IPS-NIHi7 (cell line): ENCODE measurements at regions not wholly inside any gene's neighbourhood (a gene's known extent, or its start where the extent isn't known, plus 50 kb on each side); places are given as distances from the start of the nearest gene placed in this dataset.
A peak's percentile ranks its signal among the peaks of the same experiment; 100 is the strongest.
"Not testable (repeated sequence)": the region's sequence is repeated elsewhere in the genome, so short reads cannot be mapped to it uniquely, and the experiment has no call there.

Source experiments
- DNase-seq: peaks from one replicate; pipeline ENCODE4 v3.0.0; 2012; ENCODE audit warnings: mixed read lengths; ENCODE audit errors: extremely low spot score

DNA sequence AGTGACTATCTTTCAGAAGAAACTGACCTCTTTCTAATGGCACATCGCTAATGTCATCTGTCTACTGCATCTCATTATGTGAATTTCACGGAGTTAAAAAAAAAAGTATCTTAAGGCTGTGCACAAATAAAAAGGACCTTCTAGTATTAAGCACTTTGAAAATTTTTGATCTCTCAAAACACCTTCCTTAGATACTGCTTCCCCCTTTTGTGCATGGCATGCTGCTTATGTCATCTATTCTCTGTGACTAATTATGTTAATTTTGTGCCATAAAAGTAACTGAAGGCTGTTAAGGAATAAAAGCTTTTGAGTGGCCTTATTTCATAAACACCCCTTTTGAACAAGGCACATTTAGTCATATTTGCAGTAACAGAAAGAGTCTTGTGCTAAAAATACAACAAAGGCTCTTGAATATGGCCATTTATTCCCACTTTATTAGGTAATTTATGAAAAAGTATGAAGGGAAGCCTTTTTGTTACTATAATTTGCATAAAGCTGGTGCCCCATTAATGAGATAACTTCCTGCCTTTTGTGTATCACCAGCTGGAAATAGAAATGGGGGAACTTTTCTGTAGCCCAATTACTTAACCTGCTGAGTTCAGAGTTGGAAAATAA, 1412.0 kb upstream of the ZEB2 start:
- no peak for DNase-seq

DNA sequence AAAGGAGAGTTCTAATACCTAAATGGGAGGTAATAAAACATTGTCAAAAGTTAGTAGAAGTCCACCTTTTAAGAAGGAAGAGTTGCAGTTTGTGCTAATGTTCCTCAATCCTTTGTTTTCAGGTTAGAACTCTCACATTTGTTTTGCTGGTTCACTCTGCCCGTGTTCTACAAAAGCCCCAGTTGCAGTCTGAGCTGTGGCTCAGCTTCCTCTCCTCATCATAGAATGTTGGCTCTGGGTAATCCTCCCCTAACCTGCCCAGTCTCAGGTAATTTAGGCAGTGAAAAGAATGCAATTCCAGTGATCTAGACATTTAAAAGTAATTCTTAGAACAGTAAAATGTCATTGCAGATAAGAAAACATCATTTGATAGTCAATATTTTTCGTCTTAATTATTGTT, 1410.4 kb upstream of the ZEB2 start:
- no peak for DNase-seq

DNA sequence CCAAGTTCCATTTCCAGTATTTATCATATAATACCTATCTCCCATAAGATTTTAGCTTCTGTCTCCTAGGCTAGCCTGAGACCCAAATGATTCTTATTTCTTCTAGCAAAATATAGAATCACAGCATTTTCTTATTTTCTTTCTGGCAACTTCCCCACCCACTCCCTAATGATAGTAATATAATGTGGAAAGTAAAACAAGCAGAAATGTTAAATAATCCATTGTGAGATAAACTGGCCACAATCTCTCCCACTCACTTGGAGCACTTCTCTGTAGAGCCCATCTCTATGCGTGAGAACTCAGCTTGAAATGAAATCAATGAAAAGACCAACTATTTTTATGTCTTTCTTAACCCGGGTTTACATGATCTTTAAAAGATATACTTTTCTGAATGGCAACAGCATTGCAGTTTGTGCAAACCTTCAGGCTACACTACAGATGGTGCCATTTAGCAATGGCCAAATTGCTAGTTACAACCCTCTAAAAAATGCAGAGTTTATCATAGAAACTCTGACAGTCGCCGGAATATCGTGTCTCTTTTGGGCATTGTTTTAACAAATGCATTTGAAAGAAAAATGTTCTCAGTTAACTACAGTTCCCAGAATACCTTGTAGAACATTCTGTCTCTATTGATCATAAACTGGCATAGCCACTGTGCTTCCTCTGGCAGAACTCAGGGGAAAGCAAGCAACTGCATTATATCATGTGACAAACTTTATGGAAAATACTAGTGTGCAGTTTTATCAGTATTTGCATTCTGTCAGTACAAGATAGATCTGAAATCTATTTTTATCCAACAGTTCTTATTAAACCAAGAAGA, 1407.4 kb upstream of the ZEB2 start:
- no peak for DNase-seq

DNA sequence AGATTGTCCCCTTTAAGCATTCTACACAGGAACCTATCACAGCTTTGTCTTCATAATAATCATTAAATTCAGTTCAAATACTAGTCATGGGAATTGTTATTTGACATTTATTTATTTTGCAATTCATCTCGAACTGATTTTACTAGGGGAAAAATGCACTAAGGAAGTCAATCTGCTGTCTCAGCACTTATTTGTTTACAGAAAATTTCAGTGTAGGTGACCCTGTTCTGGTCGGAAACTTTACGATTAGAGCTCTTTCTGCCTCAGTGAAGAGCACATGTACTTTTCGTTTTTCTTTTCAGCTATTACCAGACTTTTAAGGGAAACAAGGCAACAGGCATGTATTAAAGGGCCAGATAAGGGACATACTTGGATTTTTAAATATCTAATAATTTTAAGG, 1405.7 kb upstream of the ZEB2 start:
- no peak for DNase-seq

DNA sequence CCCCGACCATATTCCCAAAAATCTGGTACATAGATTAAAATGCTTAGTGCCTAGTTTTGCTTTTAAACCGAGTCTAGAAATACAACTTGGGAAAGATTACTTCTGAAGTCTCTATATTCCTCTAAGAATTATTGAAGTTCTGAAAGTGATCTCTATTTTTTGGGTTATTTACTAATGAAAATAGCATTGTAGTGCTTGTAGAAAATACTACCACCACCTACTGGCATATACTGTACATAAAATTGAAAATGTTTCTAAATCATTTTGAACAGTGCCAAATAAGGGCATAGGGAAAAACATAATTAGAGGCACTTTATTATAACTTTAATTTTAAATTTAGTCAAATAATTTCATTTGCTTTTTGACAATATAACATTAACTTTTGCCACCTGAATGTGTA, 1399.6 kb upstream of the ZEB2 start:
- no peak for DNase-seq

DNA sequence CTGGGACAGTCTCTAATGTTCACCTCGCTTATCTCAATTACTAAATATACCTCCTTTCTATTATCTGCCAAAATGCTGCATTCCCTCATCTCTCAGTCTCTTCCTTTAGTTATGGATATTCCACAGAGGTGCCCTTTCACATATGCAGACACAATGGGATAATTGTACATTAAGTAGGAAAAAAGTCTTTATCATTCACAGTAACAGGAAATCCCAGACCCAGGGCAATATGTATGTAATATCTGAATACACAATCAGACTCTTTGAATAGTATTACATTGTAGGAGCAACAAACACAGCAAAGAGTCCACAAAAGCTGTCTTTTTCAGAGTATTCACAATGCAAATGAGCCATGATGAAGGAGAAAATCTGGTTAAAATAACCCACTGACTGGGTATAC, 1399.0 kb upstream of the ZEB2 start:
- no peak for DNase-seq

DNA sequence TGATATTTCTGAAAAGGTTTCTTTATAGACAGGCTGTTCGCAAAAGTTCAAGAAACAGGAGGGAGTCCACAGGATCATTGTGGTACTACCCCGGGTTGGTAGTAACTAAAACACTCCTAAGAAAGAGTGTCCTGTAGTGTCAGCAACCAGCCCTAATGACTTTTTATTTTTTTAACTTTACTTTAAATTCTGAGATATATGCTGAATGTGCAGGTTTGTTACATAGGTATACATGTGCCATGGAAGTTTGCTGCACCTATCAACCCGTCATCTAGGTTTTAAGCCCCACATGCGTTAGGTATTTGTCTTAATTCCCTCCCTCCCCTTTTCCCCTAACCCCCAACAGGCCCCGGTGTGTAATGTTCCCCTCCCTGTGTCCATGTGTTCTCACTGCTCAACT, 1396.9 kb upstream of the ZEB2 start:
- no peak for DNase-seq

DNA sequence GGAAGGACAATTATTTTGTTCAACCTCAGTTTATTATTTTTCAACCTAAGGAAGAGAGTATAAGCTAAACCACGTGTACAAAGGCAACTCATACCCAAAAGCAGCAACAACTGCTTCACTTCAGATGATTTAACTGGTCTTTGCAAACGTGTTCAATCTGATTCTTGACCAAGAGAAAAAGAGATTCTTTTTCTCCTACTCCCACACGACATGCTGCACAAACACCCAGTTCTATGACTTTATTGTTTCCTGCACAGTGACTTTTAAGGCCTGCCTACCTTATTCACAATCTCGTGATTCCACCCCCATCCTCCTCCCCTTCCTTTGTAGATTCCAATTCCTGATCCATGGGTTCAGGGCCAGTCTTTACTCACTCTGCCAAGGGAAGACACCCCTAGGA, 1394.8 kb upstream of the ZEB2 start:
- DNase-seq: no peak

DNA sequence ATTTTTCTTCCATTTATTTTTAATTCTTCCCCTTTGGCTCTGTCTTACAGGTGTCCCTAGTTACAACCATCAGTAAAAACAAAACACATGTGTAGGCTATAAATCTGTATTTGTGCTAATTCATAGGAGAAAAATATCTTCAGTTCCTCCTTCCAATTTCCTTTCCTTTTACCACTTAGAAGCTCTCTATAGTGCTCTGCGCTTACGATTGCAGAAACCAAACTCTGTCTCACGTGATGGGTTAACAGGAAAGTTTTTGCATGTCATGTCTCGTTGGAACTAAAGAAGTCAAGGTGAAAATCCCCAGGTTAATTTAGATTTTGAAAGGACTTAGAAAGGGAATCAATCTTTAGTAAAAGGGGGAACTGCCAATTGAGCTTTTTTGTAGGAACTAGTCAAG, 1390.5 kb upstream of the ZEB2 start:
- no peak for DNase-seq

DNA sequence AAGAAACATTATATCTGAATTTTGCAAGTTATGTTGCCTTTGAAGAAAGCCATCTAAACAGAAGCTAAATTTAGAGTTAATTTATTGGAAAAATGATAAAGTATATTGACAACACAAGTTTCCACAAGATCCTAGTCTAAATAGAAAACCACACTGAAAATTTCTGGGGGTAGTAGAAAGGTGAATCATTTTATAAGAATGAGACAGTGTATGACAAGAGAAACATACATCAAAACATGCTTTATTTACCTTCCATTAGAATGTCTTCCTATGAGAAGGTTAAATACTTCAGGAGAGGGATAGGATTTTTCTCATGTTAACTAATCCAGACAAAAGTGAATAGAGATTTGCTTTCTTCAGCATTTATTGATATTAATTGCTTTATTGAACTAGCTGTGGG, 1389.8 kb upstream of the ZEB2 start:
- DNase-seq: no peak

DNA sequence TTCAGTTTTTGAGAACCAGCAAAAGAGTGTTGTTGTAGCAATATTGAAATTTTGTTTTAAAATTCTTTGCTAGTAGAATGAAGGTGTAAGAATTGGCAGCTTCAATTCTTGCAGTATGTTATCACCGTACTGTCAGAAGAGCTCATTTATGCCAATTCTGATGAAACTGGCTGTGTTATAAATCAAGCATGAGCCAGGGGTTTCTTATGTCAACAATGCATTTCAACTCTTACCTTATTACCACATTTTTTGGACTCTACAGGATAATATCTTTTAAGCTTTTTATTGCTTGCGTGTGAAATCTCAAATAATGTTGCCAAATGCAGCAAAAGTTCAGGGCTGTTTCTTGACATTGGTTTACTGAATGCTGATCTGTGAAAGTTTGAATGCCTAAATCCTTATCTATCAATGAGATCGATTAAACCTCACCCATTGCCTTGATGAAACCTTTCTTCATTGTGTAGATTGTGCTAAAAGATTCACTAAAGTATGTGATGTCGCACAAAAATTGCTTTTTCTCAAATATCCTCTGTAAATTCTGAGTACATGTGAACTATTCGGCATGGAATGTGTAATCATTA, 1389.3 kb upstream of the ZEB2 start:
- DNase-seq: no peak

DNA sequence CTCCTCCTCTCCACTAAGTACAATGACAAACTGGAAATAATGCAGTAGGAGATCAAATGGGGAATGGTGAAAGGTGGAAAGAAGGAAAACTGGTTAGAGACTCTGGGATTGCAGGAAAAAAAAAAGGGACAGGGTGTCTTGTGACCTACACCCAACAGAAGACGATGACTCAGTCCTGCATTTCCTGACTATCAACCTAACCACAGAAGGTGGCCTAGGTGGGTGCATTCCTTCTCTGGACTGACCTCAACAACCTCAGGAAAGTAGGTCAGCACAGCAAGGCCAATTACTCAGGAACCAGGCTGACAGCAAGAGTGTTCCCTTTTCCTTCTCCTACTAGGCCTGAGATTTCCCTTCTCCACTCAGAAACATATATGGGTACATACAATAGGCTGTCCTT, 1386.4 kb upstream of the ZEB2 start:
- peak; percentile 38 for DNase-seq

DNA sequence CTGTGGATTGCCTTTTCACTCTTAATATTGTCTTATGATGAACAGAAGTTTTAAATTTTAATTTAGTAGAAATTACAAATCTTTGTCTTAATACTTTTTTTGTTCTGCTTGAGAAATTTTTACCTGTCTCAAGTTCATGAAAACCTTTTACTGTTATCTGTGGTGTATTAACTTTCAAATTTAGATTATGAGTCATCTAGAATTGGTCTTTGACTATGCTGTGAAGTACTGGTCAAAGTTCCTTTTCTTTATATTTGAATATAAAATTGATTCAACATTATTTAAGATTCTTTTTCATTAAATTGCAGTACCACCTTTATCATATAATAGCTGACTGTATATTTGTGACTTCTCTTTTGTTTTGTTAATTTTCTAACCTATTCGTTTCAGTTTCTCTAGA, 1385.5 kb upstream of the ZEB2 start:
- DNase-seq: no peak

DNA sequence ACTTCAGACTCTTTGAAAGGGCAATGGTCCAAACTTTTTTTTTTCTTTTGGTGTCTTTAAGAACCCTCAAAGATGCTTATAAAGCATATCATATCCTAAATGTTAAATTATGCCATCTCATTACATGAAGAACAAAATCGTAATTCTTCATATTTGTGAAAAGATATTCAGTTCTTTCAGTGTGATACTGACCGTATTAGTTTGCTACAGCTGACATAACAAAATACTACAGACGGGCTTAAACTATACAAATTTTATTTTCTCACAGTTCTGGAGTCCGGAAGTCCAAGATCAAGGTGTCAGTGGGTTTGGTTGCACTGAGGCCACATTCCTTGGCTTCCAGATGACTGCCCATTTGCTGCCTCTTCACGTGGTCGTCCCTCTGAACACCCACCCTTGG, 1377.2 kb upstream of the ZEB2 start:
- no peak for DNase-seq

DNA sequence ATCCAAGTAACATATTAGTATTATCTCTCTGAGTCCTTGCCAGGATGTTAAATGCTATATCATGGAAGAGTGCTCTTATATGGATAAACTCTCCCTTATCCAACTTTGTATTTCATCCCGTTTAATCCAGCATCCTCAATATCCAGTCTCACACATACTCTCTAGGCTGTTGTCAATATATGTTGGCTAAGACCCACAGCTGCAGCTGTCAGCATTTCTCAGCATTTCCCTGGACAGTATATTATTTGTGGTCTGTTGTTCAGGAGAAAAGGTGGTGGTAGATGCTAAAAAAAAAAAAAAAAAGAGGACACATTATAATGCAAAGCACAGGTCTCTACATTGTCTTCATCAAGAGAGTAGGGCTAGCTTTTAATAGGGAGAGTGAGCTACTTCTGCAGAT, 1368.0 kb upstream of the ZEB2 start:
- DNase-seq: no peak

DNA sequence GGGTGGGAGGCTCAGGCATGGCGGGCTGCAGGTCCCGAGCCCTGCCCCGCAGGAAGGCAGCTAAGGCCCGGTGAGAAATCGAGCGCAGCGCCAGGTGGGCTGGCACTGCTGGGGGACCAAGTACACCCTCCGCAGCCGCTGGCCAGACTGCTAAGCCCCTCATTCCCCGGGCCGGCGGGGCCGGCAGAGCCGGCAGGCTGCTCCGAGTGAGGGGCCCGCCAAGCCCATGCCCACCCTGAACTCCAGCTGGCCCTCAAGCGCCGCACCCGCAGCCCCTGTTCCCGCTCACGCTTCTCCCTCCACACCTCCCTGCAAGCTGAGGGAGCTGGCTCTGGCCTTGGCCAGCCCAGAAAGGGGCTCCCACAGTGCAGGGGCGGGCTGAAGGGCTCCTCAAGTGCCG, 1361.1 kb upstream of the ZEB2 start:
- DNase-seq: not testable (repeated sequence)

DNA sequence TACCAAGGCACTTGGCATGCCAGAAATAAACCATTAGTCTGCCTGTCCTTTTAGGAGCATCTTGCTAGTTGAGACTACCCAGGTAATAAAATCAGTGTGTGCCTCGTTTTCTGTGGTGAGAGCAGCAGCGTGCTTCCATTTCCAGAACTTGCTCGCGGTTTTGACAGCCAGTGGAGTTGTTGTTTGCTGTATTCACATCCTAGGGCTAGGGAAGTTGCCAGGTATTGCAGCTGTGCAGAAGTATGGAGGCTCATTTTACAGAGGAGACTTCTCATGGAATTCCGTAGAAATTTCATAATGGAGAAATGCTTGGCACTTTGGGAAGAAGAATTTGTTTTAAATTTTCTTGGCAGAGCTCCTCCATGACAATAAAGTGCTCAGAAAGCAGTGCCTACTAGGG, 1355.1 kb upstream of the ZEB2 start:
- DNase-seq: no peak

DNA sequence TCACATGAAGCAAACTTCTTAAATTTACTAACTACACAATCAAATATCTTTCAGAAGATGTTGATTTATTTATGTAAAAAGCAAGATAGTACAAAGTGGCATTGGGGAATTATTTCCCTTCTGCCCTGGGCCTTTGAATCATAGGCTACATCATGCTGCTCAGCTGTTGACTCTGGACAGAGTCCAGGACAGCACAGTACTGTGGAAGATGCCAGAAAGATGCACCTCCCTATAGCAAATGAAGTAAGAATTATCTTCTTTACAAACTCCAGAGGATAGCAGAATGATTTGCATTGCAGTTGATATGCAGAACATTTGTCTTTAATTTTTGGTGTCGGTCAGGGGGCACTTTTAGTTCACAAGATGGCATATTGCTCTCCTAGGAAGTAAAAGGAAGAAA, 1354.5 kb upstream of the ZEB2 start:
- no peak for DNase-seq

DNA sequence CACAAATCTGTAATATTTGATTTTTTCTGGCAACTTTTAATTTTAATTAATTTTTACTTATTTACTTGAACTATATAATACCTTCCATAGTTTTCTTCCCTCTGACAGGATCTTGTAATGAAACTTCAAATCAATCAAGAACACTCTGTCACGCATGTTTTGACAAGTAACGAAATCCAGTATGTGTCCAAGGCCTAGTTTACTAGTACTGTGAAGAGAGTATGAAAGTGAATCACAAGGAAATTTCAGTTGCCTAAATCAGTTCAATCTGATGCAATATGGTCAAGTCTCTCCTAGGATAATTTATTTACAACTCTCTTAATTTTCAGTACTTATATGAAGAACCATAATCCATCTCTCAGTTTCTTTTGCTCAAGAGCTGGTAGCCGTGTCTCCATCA, 1344.6 kb upstream of the ZEB2 start:
- DNase-seq: no peak

DNA sequence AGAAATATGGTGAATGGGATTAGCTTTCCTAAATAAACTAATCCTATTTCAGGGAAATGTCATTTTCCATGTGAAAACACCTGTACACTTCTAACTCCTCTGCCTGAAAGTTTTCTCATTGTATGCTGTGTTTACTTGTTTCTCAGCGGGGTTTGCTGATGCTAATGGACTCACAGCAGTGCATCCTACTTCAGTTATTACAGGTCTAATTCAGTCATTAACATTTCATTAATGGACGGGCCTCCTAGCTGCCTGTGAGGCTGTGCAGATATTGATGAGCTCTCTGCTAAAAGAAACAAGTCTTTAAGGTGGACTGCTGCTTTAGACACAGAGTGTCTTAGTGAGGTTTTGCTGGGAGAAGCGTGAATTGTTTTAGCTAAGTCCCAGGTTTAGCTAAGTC, 1342.0 kb upstream of the ZEB2 start:
- no peak for DNase-seq

DNA sequence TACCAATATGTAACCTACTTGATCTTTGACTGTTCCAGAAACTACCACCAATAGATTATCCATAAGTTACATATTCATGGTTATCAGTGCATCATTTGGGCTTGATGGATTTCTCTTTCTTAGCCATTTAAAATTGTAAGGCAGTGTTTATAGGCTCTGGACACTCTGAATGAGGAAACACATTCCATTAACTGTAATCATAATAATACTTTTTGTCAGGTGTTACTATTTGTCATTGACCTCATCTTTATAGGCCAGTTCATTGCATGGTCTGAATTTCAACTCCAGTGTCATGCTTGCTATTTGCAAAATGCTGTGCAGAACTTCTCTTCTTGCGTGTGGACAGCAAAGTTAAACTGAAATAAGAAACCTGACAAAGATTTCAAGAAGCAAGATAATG, 1340.2 kb upstream of the ZEB2 start:
- no peak for DNase-seq

DNA sequence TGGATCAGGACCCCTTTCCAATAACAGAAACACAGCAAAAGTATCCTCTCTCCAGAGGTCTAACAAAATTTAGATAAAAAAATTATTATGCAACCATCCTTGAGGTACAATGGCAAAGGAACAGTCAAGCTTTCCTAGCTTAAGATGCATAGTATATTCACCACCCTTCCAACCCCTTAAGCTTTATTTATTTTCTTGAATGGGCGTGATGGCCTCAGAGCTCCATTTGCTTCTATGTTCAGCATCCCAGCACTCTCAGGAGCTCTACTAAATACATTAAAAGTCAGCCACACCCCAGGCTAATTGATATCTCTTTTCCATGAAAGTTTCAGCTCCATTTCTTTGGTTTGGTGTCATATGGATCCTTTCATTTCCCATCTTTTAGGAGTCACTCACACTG, 1335.2 kb upstream of the ZEB2 start:
- no peak for DNase-seq

DNA sequence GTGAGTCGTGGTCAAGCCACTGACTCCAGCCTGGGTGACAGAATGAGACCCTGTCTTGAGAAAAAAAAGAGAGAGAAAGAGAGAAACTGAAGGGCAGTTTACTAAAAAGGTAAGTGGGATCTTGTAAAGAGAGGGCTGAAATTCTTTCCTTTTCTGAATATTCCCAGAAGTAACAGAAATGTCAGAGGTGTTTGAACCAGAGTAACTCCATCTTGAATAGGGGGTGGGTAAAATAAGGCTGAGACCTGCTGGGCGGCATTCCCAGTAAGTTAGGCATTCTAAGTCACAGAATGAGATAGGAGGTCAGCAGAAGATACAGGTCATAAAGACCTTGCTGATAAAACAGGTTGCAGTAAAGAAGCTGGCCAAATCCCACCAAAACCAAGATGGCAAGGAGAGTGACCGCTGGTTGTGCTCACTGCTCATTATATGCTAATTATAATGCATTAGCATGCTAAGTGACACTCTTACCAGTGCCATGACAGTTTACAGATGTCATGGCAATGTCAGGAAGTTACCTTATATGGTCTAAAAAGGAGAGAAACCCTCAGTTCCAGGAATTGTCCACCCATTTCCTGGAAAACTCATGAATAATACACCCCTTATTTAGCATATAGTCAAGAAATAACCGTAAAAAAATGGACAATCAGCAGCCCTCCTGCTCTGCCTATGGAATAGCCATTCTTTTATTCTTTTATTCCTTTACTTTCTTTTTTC, 1334.3 kb upstream of the ZEB2 start:
- no peak for DNase-seq
